Liver (tissue), 3 donors: ENCODE measurements at regions not wholly inside any gene's neighbourhood (a gene's known extent, or its start where the extent isn't known, plus 50 kb on each side); places are given as distances from the start of the nearest gene placed in this dataset.

Experiments used
- CTCF ChIP-seq: fragments of 150-350 bp; IDR thresholded peaks from 2 replicates; pipeline ENCODE4 v1.5.1; 2017; ENCODE audit warnings: improper control_type of control experiment, low read depth, low read length; ENCODE audit not compliant: missing input control
- EGR1 ChIP-seq, 2 donors: IDR thresholded peaks; 2 replicates each; pipeline ENCODE4 v1.6.1; 2016 to 2018; ENCODE audit warnings: antibody characterized with exemption in 2 of 2, low read depth in 2 of 2
- FOXA1 ChIP-seq: IDR thresholded peaks from 2 replicates; pipeline ENCODE4 v1.6.1; 2016; ENCODE audit warnings: antibody characterized with exemption
- RAD21 ChIP-seq, 2 donors: IDR thresholded peaks; 2 replicates each; pipeline ENCODE4 v1.6.1; 2016; ENCODE audit warnings: antibody characterized with exemption in 2 of 2, mild to moderate bottlenecking in 2 of 2
- REST ChIP-seq: IDR thresholded peaks from 2 replicates; pipeline ENCODE4 v1.6.1; 2016; ENCODE audit warnings: antibody characterized with exemption, mild to moderate bottlenecking
- SP1 ChIP-seq: IDR thresholded peaks from 2 replicates; pipeline ENCODE4 v1.6.1; 2018; ENCODE audit warnings: antibody characterized with exemption, mild to moderate bottlenecking
- ZBTB33 ChIP-seq: IDR thresholded peaks from 2 replicates; pipeline ENCODE4 v1.6.1; 2016; ENCODE audit warnings: antibody characterized with exemption
- donor health status: healthy.
- donor health status: healthy.

- TF ChIP-seq EGR1 (IDR thresholded peaks at IDR 0.05; ENCODE audit: low read depth in 2 of 2), result no peak
- TF ChIP-seq CTCF, result no peak
- TF ChIP-seq REST, result no peak
- TF ChIP-seq ZBTB33, result no peak
- no peak for TF ChIP-seq FOXA1
- no peak for TF ChIP-seq SP1
- TF ChIP-seq RAD21 (IDR thresholded peaks at IDR 0.05), result no peak
Measured at GRCh38 chr12:92398565-92399309, 253.1 kb upstream of the BTG1 start.
